HG03139 (cell line): ENCODE measurements at regions not wholly inside any gene's neighbourhood (a gene's known extent, or its start where the extent isn't known, plus 50 kb on each side); places are given as distances from the start of the nearest gene placed in this dataset.
"Not testable (repeated sequence)": the region's sequence is repeated elsewhere in the genome, so short reads cannot be mapped to it uniquely, and the experiment has no call there.

Experiments used
- ATAC-seq: cut with Tn5 transposase; IDR thresholded peaks from one replicate; pipeline ENCODE4 v1.9.1; 2021; ENCODE audit not compliant: unreplicated experiment

- ATAC-seq, result no peak
Observed at GRCh38 chr13:50406831-50407230, 391.6 kb downstream of the KCNRG start.

- ATAC-seq, result no peak
Observed at GRCh38 chr13:50408068-50408467, 392.8 kb downstream of the KCNRG start.

GRCh38 chr13:50409220-50409619, 394.0 kb downstream of the KCNRG start:
- ATAC-seq, result no peak

- ATAC-seq, result no peak
Observed at GRCh38 chr13:50410921-50411746, 395.9 kb downstream of the KCNRG start.

- ATAC-seq, result no peak
Observed at GRCh38 chr13:50412046-50412617, 396.9 kb downstream of the KCNRG start.

- no peak for ATAC-seq
Observed at GRCh38 chr13:50414640-50415039, 399.4 kb downstream of the KCNRG start.

- no peak for ATAC-seq
Observed at GRCh38 chr13:50415428-50415827, 400.2 kb downstream of the KCNRG start.

GRCh38 chr13:50417597-50417996, 402.4 kb downstream of the KCNRG start:
- no peak for ATAC-seq

- no peak for ATAC-seq
Observed at GRCh38 chr13:50419331-50419865, 404.2 kb downstream of the KCNRG start.

GRCh38 chr13:50419896-50420295, 404.7 kb downstream of the KCNRG start:
- no peak for ATAC-seq

GRCh38 chr13:50420718-50421472, 405.7 kb downstream of the KCNRG start:
- ATAC-seq, result no peak

- no peak for ATAC-seq
Observed at GRCh38 chr13:50421473-50422130, 406.4 kb downstream of the KCNRG start.

GRCh38 chr13:50422181-50423148, 407.2 kb downstream of the KCNRG start:
- no peak for ATAC-seq

- ATAC-seq, result no peak
Observed at GRCh38 chr13:50424993-50425392, 409.7 kb downstream of the KCNRG start.

- ATAC-seq, result no peak
Observed at GRCh38 chr13:50425772-50426171, 410.5 kb downstream of the KCNRG start.

GRCh38 chr13:50426927-50427326, 411.7 kb downstream of the KCNRG start:
- ATAC-seq, result no peak

GRCh38 chr13:50427511-50427910, 412.3 kb downstream of the KCNRG start:
- ATAC-seq, result not testable (repeated sequence)

- ATAC-seq, result no peak
Observed at GRCh38 chr13:50428183-50428877, 413.1 kb downstream of the KCNRG start.

- no peak for ATAC-seq
Observed at GRCh38 chr13:50435011-50435410, 408.5 kb downstream of the DLEU7 start.
